Epithelial cell of esophagus (primary cell): ENCODE measurements at regions not wholly inside any gene's neighbourhood (a gene's known extent, or its start where the extent isn't known, plus 50 kb on each side); places are given as distances from the start of the nearest gene placed in this dataset.

Experiments
- DNase-seq: peaks from one replicate; pipeline ENCODE4 v3.0.0; 2010; ENCODE audit warnings: low read depth
- H3K4me3 ChIP-seq: 2 replicates; pipeline ENCODE4 v1.5.1; 2011; ENCODE audit warnings: mild to moderate bottlenecking, low read length, control low read depth
- CTCF ChIP-seq: IDR thresholded peaks from 2 replicates; pipeline ENCODE4 v1.5.1; 2011; ENCODE audit warnings: low read depth, mild to moderate bottlenecking, low read length, control low read depth, inconsistent platforms; ENCODE audit not compliant: insufficient read depth; ENCODE audit errors: missing control alignments

GRCh38 chr10:63758080-63758479 lies 236.9 kb downstream of the REEP3 start:
- H3K4me3 ChIP-seq: no peak overlapping the region
- DNase-seq: no peak
- no peak for TF ChIP-seq CTCF

- TF ChIP-seq CTCF: no peak
- H3K4me3 ChIP-seq: no peak overlapping the region
- DNase-seq: no peak
Measured at GRCh38 chr10:63759335-63759734, 238.1 kb downstream of the REEP3 start.

GRCh38 chr10:63760034-63760707 lies 239.0 kb downstream of the REEP3 start:
- no peak overlapping the region for H3K4me3 ChIP-seq
- no peak for TF ChIP-seq CTCF
- DNase-seq: no peak

GRCh38 chr10:63760708-63761047 lies 239.5 kb downstream of the REEP3 start:
- no peak for TF ChIP-seq CTCF
- DNase-seq: no peak
- H3K4me3 ChIP-seq: no peak overlapping the region

- no peak overlapping the region for H3K4me3 ChIP-seq
- no peak for DNase-seq
- no peak for TF ChIP-seq CTCF
Measured at GRCh38 chr10:63761243-63761642, 240.0 kb downstream of the REEP3 start.

GRCh38 chr10:63763744-63764143 lies 242.5 kb downstream of the REEP3 start:
- H3K4me3 ChIP-seq: no peak overlapping the region
- no peak for TF ChIP-seq CTCF
- DNase-seq: peak; percentile 70

- DNase-seq: peak; percentile 88
- no peak for TF ChIP-seq CTCF
Measured at GRCh38 chr10:63765126-63765525, 243.9 kb downstream of the REEP3 start.

More at GRCh38 chr10:63765126-63765525, 243.9 kb downstream of the REEP3 start:
- no peak overlapping the region for H3K4me3 ChIP-seq
